Skeletal muscle cell (primary cell): ENCODE measurements at regions not wholly inside any gene's neighbourhood (a gene's known extent, or its start where the extent isn't known, plus 50 kb on each side); places are given as distances from the start of the nearest gene placed in this dataset.
"Not testable (repeated sequence)": the region's sequence is repeated elsewhere in the genome, so short reads cannot be mapped to it uniquely, and the experiment has no call there.

ENCODE experiments used
- DNase-seq: peaks from one replicate; pipeline ENCODE4 v3.0.0-alpha.2; 2010; ENCODE audit warnings: low read depth
- H3K4me3 ChIP-seq: 2 replicates; pipeline ENCODE4 v1.5.1; 2011; ENCODE audit warnings: low read depth, mild to moderate bottlenecking, control low read depth, low read length, moderate library complexity

GRCh38 chr10:78413076-78414055, 379.7 kb downstream of the RPS24 start:
- no peak for DNase-seq
- no peak overlapping the region for H3K4me3 ChIP-seq

DNA sequence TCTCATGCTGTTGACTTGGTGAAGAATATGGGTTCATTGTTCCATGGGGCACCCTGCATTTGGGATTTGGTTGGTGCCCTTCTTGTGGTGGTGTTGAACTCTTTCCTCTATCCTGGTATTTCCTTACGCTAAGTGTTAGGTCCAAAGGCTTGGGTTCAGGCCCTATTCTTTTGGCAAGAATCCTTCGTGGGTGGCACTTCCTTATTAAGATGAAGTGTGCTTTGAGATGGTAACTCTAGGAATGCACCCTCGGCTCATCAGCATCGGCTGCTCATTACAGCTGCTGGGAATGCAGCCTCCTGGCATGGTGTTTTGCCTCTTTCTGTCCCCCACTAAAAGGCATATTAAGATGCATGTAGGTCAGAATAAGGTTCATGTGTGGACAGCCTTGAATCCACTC, 380.7 kb downstream of the RPS24 start:
- no peak for DNase-seq
- no peak overlapping the region for H3K4me3 ChIP-seq

- no peak for DNase-seq
- no peak overlapping the region for H3K4me3 ChIP-seq
These were observed 381.4 kb downstream of the RPS24 start for GRCh38 chr10:78415111-78415510.

DNA sequence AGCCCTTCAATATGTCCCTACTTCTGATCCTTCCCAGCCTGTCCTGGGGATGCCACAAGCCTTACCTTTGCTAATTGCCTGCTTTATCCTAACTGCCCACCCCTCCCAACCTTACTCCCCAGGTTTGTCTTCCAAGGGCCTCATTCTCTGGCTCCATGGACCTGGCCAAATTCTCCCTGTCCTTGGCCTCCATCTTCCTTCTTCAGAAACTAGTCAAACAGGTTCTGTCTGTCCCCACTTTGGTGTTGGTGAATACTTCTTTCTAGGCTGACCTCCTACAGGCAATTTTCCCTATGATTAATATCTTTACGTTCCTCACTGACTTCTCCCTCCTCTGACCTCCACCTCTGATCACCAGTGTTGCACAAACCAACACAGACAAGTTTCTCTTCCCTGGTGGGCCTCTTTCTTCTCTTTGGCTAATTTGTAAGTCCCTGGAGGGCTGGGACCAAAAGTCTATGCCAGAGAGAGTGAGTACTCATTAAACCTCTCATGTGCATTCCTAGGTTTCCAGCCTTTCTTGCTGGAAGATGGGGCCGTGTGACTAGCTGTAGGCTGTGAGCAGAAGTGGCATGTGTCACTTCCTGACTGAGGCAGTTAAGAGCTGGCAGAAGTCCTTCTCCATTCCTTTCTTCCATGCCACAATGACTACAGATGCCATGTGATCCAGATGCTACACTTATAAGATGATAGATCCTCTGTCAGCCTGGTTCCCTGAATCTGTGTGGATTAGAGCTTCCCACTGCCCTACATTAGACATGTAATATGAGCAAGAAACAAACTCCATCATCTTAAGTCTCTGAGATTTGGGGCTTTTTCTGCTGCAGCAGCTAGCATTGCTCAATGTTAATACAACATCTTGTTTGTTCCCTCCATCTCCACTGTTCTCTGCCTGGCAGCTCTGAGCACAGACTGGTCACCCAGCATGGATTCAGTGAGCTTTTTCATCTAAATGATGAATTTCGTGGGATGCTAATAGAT, 382.7 kb downstream of the RPS24 start:
- peak; percentile 17 for DNase-seq
- H3K4me3 ChIP-seq, result no peak overlapping the region

DNA sequence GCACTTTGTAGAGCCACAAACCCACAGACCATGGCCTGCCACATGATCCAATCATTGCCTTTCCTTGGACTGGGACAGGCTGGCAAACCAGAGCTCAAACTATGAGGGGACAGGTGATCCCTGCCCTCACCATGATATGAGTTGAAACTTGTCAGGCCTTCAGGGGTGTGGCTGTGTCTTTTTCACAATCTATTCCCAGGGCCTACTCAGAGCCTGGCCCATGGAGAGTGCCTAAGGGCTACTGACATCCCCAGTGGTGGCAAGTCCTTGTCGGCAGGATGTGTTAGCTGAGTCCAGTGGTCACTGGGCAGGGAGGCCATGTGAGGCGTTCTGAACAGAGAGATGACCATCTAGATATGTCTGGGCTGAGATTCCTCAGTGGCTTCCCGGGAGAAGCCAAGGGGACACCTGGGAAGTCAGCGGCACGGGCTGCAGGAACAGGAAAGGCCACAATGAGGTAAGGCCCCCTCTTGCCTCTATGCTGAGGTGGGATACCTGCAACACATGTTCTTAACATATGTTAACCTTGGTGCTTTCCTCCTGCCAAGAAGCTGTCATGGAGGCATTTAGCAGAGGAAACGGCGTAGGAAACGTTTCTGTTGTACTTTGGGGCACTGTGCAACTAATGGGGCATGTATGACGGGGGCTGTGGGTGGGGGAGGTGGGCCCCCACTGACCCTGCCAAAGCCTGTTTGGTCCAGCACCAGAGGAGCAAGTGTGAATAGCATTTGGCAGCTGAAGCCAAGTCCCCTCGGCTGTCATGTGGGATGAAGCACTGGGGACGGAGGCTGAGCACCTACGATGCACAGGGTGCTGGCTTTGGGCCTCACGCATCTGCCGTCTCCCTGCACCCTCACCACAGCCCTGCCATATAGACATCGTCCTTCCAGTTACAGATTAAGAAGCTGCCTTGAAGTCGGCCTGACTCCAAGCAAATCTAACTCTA, 384.0 kb downstream of the RPS24 start:
- no peak overlapping the region for H3K4me3 ChIP-seq

GRCh38 chr10:78419481-78420265, 386.0 kb downstream of the RPS24 start:
- no peak overlapping the region for H3K4me3 ChIP-seq
- DNase-seq, result no peak

More for the DNA sequence above, 384.0 kb downstream of the RPS24 start:
- DNase-seq, result no peak

DNA sequence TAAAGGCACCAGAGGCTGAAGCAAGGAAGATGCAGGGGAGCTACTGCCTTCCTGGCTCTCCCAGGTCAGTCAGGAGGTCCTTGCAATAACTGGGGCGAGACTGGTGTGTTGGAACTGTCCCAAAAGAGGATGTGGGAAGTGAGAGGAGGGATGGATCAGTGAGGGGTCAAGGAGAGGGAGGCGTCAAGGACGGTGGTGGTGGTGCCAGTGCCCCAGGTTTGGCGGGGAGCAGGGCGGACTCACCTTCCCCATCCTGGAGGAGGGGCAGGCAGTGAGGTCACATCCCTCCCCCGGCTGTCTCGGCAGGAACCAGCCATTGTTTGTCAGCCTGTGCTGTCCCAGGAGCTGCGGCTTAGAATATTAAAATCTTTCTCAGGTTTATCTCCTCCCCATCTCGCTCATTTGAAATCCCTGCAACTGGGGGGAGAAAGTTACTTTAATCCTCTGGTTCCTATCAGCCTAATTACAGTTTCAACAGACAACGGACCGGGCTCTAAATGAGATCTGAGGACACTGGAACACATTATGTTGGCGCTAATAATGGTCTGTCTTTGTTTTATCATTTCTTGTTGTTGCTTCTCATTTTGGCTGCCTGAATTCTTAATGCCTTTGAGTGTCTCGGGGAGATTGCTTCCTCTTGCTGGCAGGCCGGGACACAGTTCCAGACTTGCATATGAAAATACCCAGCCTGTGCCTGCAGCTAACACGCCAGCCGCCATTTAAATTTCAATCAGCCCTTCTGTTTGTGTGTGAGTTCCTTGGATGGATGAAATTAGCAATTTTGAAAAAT, 387.5 kb downstream of the RPS24 start:
- no peak overlapping the region for H3K4me3 ChIP-seq
- no peak for DNase-seq

DNA sequence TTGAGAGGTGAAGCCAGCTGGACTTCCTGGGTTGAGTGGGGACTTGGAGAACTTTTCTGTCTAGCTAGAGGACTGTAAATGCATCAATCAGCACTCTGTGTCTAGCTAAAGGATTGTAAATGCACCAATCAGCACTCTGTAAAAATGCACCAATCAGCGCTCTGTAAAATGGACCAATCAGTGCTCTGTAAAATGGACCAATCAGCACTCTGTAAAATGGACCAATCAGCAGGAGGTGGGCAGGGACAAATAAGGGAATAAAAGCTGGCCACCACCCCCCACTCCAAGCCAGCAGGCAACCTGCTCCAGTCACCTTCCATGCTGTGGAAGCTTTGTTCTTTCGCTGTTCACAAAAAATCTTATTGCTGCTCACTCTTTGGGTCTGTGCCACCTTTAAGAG, 390.4 kb downstream of the RPS24 start:
- H3K4me3 ChIP-seq, DNase-seq: not testable (repeated sequence)

DNA sequence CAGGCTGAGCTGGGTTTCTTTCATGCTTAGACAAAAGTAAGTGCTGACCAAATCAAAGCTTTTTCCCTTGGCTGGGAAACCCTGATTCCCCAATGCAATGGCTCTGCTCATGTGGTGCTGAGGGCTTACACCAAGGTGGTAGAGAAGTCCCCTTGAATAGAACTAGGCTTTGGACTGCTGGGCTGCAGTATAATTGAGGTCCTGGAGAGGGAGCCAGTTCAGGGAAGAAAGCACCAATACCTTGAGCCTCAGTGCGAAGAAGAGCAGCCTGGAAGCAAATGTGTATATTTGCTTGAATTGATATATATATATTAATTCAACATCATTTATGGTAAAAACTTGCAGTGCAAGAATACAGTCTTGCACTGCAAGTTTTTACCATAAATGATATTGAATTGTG, 391.1 kb downstream of the RPS24 start:
- no peak overlapping the region for H3K4me3 ChIP-seq
- DNase-seq, result no peak

DNA sequence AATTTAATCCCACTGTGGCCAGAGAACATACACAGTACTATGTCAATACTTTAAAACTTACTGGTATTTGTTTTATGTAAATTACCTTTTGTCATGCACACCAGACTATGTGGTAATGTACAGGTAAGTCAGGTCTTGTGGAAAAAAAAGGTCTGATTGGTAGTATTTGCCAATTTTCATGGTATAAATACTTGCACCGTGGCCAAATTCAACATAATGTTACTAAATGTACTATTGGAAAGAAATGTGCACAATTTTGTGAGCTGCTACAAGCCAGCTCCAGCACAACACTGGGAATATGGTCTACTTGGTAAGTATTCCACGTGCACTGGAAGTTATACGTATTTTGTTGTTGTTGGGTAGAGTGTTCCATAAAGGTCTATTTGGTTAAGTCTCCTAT, 392.5 kb downstream of the RPS24 start:
- no peak overlapping the region for H3K4me3 ChIP-seq
- no peak for DNase-seq

GRCh38 chr10:78427497-78428031, 393.9 kb downstream of the RPS24 start:
- no peak overlapping the region for H3K4me3 ChIP-seq
- DNase-seq, result no peak

DNA sequence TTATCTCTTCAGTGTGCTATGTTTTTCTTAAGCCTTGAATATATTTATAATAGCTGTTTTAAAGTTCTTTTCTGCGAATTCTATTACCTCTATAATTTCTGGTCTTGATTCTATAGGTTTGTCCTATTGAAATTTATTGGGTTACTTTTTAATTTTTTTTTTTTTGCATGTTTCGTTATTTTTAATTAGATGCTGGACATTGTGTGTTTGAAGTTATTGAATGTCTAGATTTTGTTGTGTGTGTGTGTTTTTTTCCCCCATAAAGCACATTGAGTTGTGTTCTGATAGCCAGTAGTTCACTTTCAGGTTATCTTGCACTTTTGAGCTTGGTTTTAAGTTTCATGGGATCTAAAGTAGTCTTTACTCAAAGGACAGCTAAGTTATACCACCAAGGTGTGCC, 394.9 kb downstream of the RPS24 start:
- DNase-seq, result no peak
- no peak overlapping the region for H3K4me3 ChIP-seq

GRCh38 chr10:78429984-78430383, 396.3 kb downstream of the RPS24 start:
- no peak for DNase-seq
- no peak overlapping the region for H3K4me3 ChIP-seq

- DNase-seq, result no peak
- no peak overlapping the region for H3K4me3 ChIP-seq
These were observed 398.9 kb downstream of the RPS24 start for GRCh38 chr10:78432583-78432982.

GRCh38 chr10:78433076-78433595, 399.5 kb downstream of the RPS24 start:
- DNase-seq, result no peak
- no peak overlapping the region for H3K4me3 ChIP-seq

- H3K4me3 ChIP-seq, result no peak overlapping the region
- no peak for DNase-seq
These were observed 400.3 kb downstream of the RPS24 start for GRCh38 chr10:78433766-78434535.
